H1 (cell line): ENCODE measurements at regions not wholly inside any gene's neighbourhood (a gene's known extent, or its start where the extent isn't known, plus 50 kb on each side); places are given as distances from the start of the nearest gene placed in this dataset.

Source experiments
- CTCF ChIA-PET: fragments of 300-600 bp; sonication (Branson Sonifier 250); formaldehyde crosslinking; loops from one replicate; lab custom pipeline; 2021; ENCODE audit not compliant: partially characterized antibody; lab: Charles Lee
- POLR2A ChIA-PET: fragments of 300-600 bp; sonication (Branson Sonifier 250); formaldehyde crosslinking; loops from one replicate; lab custom pipeline; 2021; ENCODE audit warnings: inconsistent platforms; ENCODE audit not compliant: partially characterized antibody; lab: Charles Lee
- DNase-seq, 2 experiments: peaks; one replicate each; pipeline versions ENCODE4 v3.0.0 to v3.0.0-alpha.2; 2010 to 2022; ENCODE audit warnings: low spot score in 2 of 2, low read depth in 1 of 2, mixed read lengths in 1 of 2
- FAIRE-seq: peaks from 2 replicates; lab custom pipeline; 2011; peaks lifted over from hg19 to GRCh38; lab: Jason Lieb, UNC
- H2AFZ ChIP-seq: 2 replicates; pipeline ENCODE4 v1.8.1; 2012; ENCODE audit warnings: low read length, inconsistent platforms
- H2AK5ac ChIP-seq: 2 replicates; pipeline ENCODE4 v1.6.1; 2013; ENCODE audit warnings: low read depth, low read length
- H2BK120ac ChIP-seq: replicated peaks from 2 replicates; pipeline ENCODE3; 2013; ENCODE audit warnings: low read depth, low read length, inconsistent platforms
- H2BK12ac ChIP-seq: 2 replicates; pipeline ENCODE4 v1.6.1; 2013; ENCODE audit warnings: low read depth, low read length
- H2BK15ac ChIP-seq: 2 replicates; pipeline ENCODE4 v1.6.1; 2013; ENCODE audit warnings: low read length
- H2BK20ac ChIP-seq: 2 replicates; pipeline ENCODE4 v1.6.1; 2013; ENCODE audit warnings: low read length
- H2BK5ac ChIP-seq: 2 replicates; pipeline ENCODE4 v1.6.1; 2013; ENCODE audit warnings: low read depth, low read length
- H3K14ac ChIP-seq: 2 replicates; pipeline ENCODE4 v1.6.1; 2013; ENCODE audit warnings: inconsistent platforms; ENCODE audit not compliant: insufficient read length
- H3K18ac ChIP-seq: 2 replicates; pipeline ENCODE4 v1.6.1; 2013; ENCODE audit warnings: low read length; ENCODE audit errors: extremely low read depth
- H3K23ac ChIP-seq: 2 replicates; pipeline ENCODE4 v1.6.1; 2013; ENCODE audit warnings: inconsistent platforms; ENCODE audit not compliant: insufficient read length
- H3K23me2 ChIP-seq: 2 replicates; pipeline ENCODE4 v1.6.1; 2013; ENCODE audit warnings: low read depth, low read length
- H3K27ac ChIP-seq: 2 replicates; pipeline ENCODE4 v1.6.1; 2011; ENCODE audit warnings: low read depth, low read length, inconsistent platforms
- H3K27me3 ChIP-seq, 4 experiments: replicated peaks in 1 of 4; 1 replicate in 1 of 4; 2 replicates in 3 of 4; pipeline versions ENCODE4 v1.6.1 to v1.8.1; 2011 to 2013; ENCODE audit warnings: low read length in 3 of 4, mild to moderate bottlenecking in 3 of 4, inconsistent platforms in 2 of 4, mixed read lengths in 2 of 4, moderate library complexity in 1 of 4; ENCODE audit not compliant: control insufficient read depth in 3 of 4, insufficient read depth in 3 of 4; ENCODE audit errors: extremely low read depth in 1 of 4
- H3K36me3 ChIP-seq, 4 experiments: 2 replicates each; pipeline versions ENCODE4 v1.6.1 to v1.8.1; 2011 to 2013; ENCODE audit warnings: mild to moderate bottlenecking in 4 of 4, low read length in 3 of 4, moderate library complexity in 2 of 4, control low read depth in 1 of 4, inconsistent platforms in 1 of 4; ENCODE audit not compliant: insufficient read depth in 4 of 4, control insufficient read depth in 2 of 4
- H3K4ac ChIP-seq: replicated peaks from 2 replicates; pipeline ENCODE3; 2013; ENCODE audit warnings: low read length, low read depth, mixed read lengths, inconsistent platforms; ENCODE audit not compliant: insufficient read length
- H3K4me1 ChIP-seq, 4 experiments: replicated peaks in 1 of 4; 1 replicate in 1 of 4; 2 replicates in 3 of 4; pipeline versions ENCODE4 v1.6.1 to v1.8.1; 2011 to 2013; ENCODE audit warnings: low read length in 3 of 4, inconsistent platforms in 2 of 4, mixed read lengths in 1 of 4; ENCODE audit not compliant: insufficient read depth in 4 of 4, control insufficient read depth in 3 of 4
- H3K4me2 ChIP-seq, 2 experiments: 2 replicates each; pipeline versions ENCODE4 v1.6.1 to v1.8.1; 2011 to 2013; ENCODE audit warnings: low read depth in 2 of 2, low read length in 2 of 2, control low read depth in 1 of 2, inconsistent platforms in 1 of 2, mild to moderate bottlenecking in 1 of 2; ENCODE audit not compliant: insufficient read depth in 1 of 2
- H3K4me3 ChIP-seq, 4 experiments: fragments of 200-600, 300-600 bp in 1 of 4; sonication (generic), shearing (Covaris generic), sonication (Bioruptor Twin) in 1 of 4; 2 replicates each; pipeline versions ENCODE4 v1.5.1 to v1.8.1; 2011 to 2016; ENCODE audit warnings: low read length in 4 of 4, low read depth in 3 of 4, control low read depth in 2 of 4, inconsistent platforms in 2 of 4, mild to moderate bottlenecking in 2 of 4, mixed read lengths in 1 of 4, moderate library complexity in 1 of 4; ENCODE audit not compliant: insufficient read depth in 2 of 4; ENCODE audit errors: extremely low read depth in 1 of 4
- H3K56ac ChIP-seq: replicated peaks from 2 replicates; pipeline ENCODE3; 2013; ENCODE audit warnings: low read depth, mild to moderate bottlenecking, mixed read lengths, low read length, inconsistent platforms; ENCODE audit not compliant: insufficient read length
- H3K79me1 ChIP-seq: 2 replicates; pipeline ENCODE4 v1.6.1; 2013; ENCODE audit warnings: low read depth, low read length, control low read depth
- H3K79me2 ChIP-seq, 2 experiments: 2 replicates each; pipeline versions ENCODE4 v1.6.1 to v1.8.1; 2012 to 2013; ENCODE audit warnings: low read length in 2 of 2, mild to moderate bottlenecking in 2 of 2, inconsistent platforms in 1 of 2; ENCODE audit not compliant: insufficient read depth in 2 of 2, control insufficient read depth in 1 of 2
- H3K9ac ChIP-seq, 4 experiments: replicated peaks in 1 of 4; 1 replicate in 1 of 4; 2 replicates in 3 of 4; pipeline versions ENCODE4 v1.6.1 to v1.8.1; 2011 to 2013; ENCODE audit warnings: low read depth in 3 of 4, low read length in 3 of 4, control low read depth in 2 of 4, mild to moderate bottlenecking in 2 of 4, moderate library complexity in 2 of 4, inconsistent platforms in 1 of 4; ENCODE audit errors: extremely low read depth in 1 of 4
- H3K9me3 ChIP-seq, 2 experiments: 2 replicates each; pipeline versions ENCODE4 v1.6.1 to v1.8.1; 2012 to 2013; ENCODE audit warnings: mild to moderate bottlenecking in 2 of 2, moderate library complexity in 2 of 2, control low read depth in 1 of 2, inconsistent platforms in 1 of 2, low read depth in 1 of 2, low read length in 1 of 2, mixed read lengths in 1 of 2; ENCODE audit not compliant: insufficient read depth in 2 of 2
- H4K20me1 ChIP-seq, 2 experiments: replicated peaks in 1 of 2; 2 replicates each; pipeline versions ENCODE3 to v1.8.1; 2011 to 2013; ENCODE audit warnings: inconsistent platforms in 2 of 2, low read length in 2 of 2, mild to moderate bottlenecking in 1 of 2; ENCODE audit not compliant: insufficient read depth in 2 of 2, control insufficient read depth in 1 of 2
- H4K5ac ChIP-seq: 2 replicates; pipeline ENCODE4 v1.6.1; 2013; ENCODE audit warnings: low read length, low read depth, mixed read lengths, inconsistent platforms; ENCODE audit not compliant: insufficient read length
- H4K8ac ChIP-seq: 2 replicates; pipeline ENCODE4 v1.8.0; 2013; ENCODE audit warnings: mild to moderate bottlenecking, moderate library complexity, low read length, inconsistent platforms; ENCODE audit not compliant: insufficient read depth; ENCODE audit errors: extremely low read depth
- H4K91ac ChIP-seq: replicated peaks from 2 replicates; pipeline ENCODE3; 2013; ENCODE audit warnings: low read length, mixed read lengths, inconsistent platforms; ENCODE audit not compliant: insufficient read length
- ASH2L ChIP-seq: fragments of 200-600, 300-600 bp; sonication (generic); IDR thresholded peaks from one replicate; pipeline ENCODE4 v1.7.1; 2017; ENCODE audit warnings: low read length
- CEBPB ChIP-seq: IDR thresholded peaks from 2 replicates; pipeline ENCODE4 v1.6.1; 2012; ENCODE audit warnings: low read depth, low read length
- PHF8 ChIP-seq: fragments of 200-600 bp; sonication (generic); conservative IDR thresholded peaks from 2 replicates; pipeline ENCODE4 v1.7.1; 2012; ENCODE audit warnings: low read depth, mild to moderate bottlenecking, inconsistent platforms, low read length, moderate library complexity
- RAD21 ChIP-seq, 2 experiments: IDR thresholded peaks in 1 of 2; conservative IDR thresholded peaks in 1 of 2; 2 replicates each; pipeline ENCODE4 v1.6.1; 2011; ENCODE audit warnings: low read depth in 2 of 2, low read length in 2 of 2, improper control_type of control experiment in 1 of 2, inconsistent platforms in 1 of 2, mild to moderate bottlenecking in 1 of 2, moderate library complexity in 1 of 2
- TCF12 ChIP-seq: IDR thresholded peaks from 2 replicates; pipeline ENCODE4 v1.6.1; 2011; ENCODE audit warnings: low read depth, mild to moderate bottlenecking, low read length
- TEAD4 ChIP-seq: IDR thresholded peaks from 2 replicates; pipeline ENCODE4 v1.6.1; 2012; ENCODE audit warnings: low read depth, low read length, inconsistent platforms, mixed read lengths
- WGBS, 2 experiments: shearing (Covaris generic) in 1 of 2; methylation state at CpG; one replicate each; pipeline versions ENCODE4 v1.1.6 to v1.1.7; 2013 to 2015; ENCODE audit warnings: low lambda C conversion rate in 2 of 2, mixed read lengths in 2 of 2, inconsistent platforms in 1 of 2, low coverage in 1 of 2, missing lambda C conversion rate in 1 of 2; ENCODE audit not compliant: insufficient replicate concordance in 2 of 2, insufficient coverage in 1 of 2, insufficient read length in 1 of 2; ENCODE audit errors: extremely low coverage in 1 of 2, missing lambda C conversion rate in 1 of 2; 5-methylcytosine and 5-hydroxymethylcytosine counted together
- TF ChIP-seq, protein P1 (sequence below), 3 experiments: IDR thresholded peaks; 1 replicate in 2 of 3; 2 replicates in 1 of 3; pipeline versions ENCODE4 v1.5.1 to v1.6.1; 2011; ENCODE audit warnings: low read length in 3 of 3, mild to moderate bottlenecking in 3 of 3, inconsistent platforms in 2 of 3, low read depth in 1 of 3, moderate library complexity in 1 of 3; ENCODE audit not compliant: insufficient read depth in 1 of 3; ENCODE audit errors: control extremely low read depth in 1 of 3

DNA sequence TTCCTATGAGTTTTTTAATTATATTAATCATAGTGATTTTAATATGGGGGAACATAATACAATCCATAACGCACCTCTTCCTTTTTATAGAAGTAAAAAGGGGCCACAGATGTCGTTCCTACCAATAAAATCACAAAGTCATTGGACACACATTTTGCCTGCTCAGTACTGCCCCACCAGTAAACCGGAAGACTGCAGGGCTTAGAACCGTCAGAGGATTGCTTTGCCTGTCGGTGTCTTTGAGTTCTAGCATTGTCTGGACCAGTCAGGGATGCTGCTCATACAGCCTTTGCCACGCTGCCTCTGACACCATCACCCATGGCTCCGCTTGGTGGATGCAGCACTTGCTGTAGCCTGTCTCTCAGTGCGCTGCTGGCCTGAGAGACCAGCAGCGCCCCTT, 853.6 kb downstream of the C6orf118 start:
- Histone ChIP-seq H3K56ac (no peak overlapping the region), H3K4me3 (no peak overlapping the region), H3K14ac (no peak overlapping the region), H4K5ac (no peak overlapping the region), H3K4ac (no peak overlapping the region), H3K9me3 (no peaks in the 10 kb centered on the region), H3K4me2 (no peak overlapping the region), H3K79me1 (no peaks in the 10 kb centered on the region), H3K36me3 (no peaks in the 10 kb centered on the region), H2BK120ac (no peak overlapping the region), H3K27ac (no peak overlapping the region), H3K23ac (no peak overlapping the region), H3K18ac (no peak overlapping the region), H3K79me2 (no peaks in the 10 kb centered on the region), H4K91ac (no peak overlapping the region), H2AK5ac (no peak overlapping the region), H2BK15ac (no peak overlapping the region), H3K9ac (no peak overlapping the region), H4K20me1 (no peaks in the 10 kb centered on the region), H3K4me1 (no peaks in the 10 kb centered on the region), H2BK12ac (no peak overlapping the region), H2BK20ac (no peak overlapping the region), H4K8ac (no peak overlapping the region), H2AFZ (no peak overlapping the region), H3K23me2 (no peaks in the 10 kb centered on the region), H3K27me3 (no peaks in the 10 kb centered on the region), H2BK5ac (no peak overlapping the region)
- TF ChIP-seq TCF12 (no peak), ASH2L (no peak), TEAD4 (no peak), RAD21 (IDR thresholded peaks at IDR 0.05 in 1 of 2, conservative IDR thresholded peaks at IDR 0.05 in 1 of 2; ENCODE audit: low read depth in 2 of 2, low read length in 2 of 2) (peak; percentile 28 to 38; a peak in 2 of 4 replicates), PHF8 (no peak), CEBPB (no peak)
- TF ChIP-seq, protein P1, sequence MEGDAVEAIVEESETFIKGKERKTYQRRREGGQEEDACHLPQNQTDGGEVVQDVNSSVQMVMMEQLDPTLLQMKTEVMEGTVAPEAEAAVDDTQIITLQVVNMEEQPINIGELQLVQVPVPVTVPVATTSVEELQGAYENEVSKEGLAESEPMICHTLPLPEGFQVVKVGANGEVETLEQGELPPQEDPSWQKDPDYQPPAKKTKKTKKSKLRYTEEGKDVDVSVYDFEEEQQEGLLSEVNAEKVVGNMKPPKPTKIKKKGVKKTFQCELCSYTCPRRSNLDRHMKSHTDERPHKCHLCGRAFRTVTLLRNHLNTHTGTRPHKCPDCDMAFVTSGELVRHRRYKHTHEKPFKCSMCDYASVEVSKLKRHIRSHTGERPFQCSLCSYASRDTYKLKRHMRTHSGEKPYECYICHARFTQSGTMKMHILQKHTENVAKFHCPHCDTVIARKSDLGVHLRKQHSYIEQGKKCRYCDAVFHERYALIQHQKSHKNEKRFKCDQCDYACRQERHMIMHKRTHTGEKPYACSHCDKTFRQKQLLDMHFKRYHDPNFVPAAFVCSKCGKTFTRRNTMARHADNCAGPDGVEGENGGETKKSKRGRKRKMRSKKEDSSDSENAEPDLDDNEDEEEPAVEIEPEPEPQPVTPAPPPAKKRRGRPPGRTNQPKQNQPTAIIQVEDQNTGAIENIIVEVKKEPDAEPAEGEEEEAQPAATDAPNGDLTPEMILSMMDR (IDR thresholded peaks at IDR 0.05; ENCODE audit: control extremely low read depth in 1 of 3, insufficient read depth in 1 of 3, low read depth in 1 of 3, low read length in 3 of 3), result peak; percentile 17 to 56 (median 23); a peak in 3 of 4 replicates
- 90% methylated on average over 9 of the region's 9 CpGs; no CpG with 5 or more reads in 1 of the 2 experiments for whole genome bisulfite sequencing, 2 experiments
- ChIA-PET CTCF (interaction anchor here (0.6 to 0.9 kb wide), 5 partner anchors 20 to 1472 kb away, joined by 3 to 4 read pairs (median 3); no protein-coding TSS in a partner anchor), POLR2A (no interaction called here)
- DNase-seq (peak in 1 of 2 experiments; percentile 43), FAIRE-seq (no peak)
